Ureter (tissue), 1 donor: ENCODE measurements at regions not wholly inside any gene's neighbourhood (a gene's known extent, or its start where the extent isn't known, plus 50 kb on each side); places are given as distances from the start of the nearest gene placed in this dataset.

Experiments used
- DNase-seq: peaks from one replicate; pipeline ENCODE4 v3.0.0-alpha.2; 2020; ENCODE audit warnings: low spot score
- donor health status: DM: yes; HTN: yes; CAD: no.

GRCh38 chr10:118501171-118501570, 94.3 kb downstream of the PRLHR start:
- DNase-seq, result no peak

GRCh38 chr10:118500477-118501104, 94.9 kb downstream of the PRLHR start:
- DNase-seq, result no peak

GRCh38 chr10:118499186-118499585, 96.3 kb downstream of the PRLHR start:
- no peak for DNase-seq

GRCh38 chr10:118498623-118499022, 96.8 kb downstream of the PRLHR start:
- DNase-seq, result no peak

GRCh38 chr10:118497227-118497626, 98.2 kb downstream of the PRLHR start:
- DNase-seq, result no peak

GRCh38 chr10:118496525-118496924, 98.9 kb downstream of the PRLHR start:
- DNase-seq, result no peak

GRCh38 chr10:118495499-118495898, 99.9 kb downstream of the PRLHR start:
- DNase-seq, result no peak

GRCh38 chr10:118491055-118491454, 104.4 kb downstream of the PRLHR start:
- DNase-seq, result no peak

GRCh38 chr10:118488710-118489497, 106.5 kb downstream of the PRLHR start:
- DNase-seq, result no peak

- no peak for DNase-seq
These were observed 109.8 kb downstream of the PRLHR start for GRCh38 chr10:118485641-118486040.

- DNase-seq, result no peak
These were observed 111.1 kb downstream of the PRLHR start for GRCh38 chr10:118484152-118484871.

- no peak for DNase-seq
These were observed 112.0 kb downstream of the PRLHR start for GRCh38 chr10:118483496-118483895.

- no peak for DNase-seq
These were observed 112.8 kb downstream of the PRLHR start for GRCh38 chr10:118482393-118483331.

- no peak for DNase-seq
These were observed 113.6 kb downstream of the PRLHR start for GRCh38 chr10:118481871-118482270.

- no peak for DNase-seq
These were observed 120.2 kb downstream of the PRLHR start for GRCh38 chr10:118475214-118475613.

GRCh38 chr10:118474111-118474510, 121.3 kb downstream of the PRLHR start:
- no peak for DNase-seq

- DNase-seq, result no peak
These were observed 122.0 kb downstream of the PRLHR start for GRCh38 chr10:118473305-118473960.

GRCh38 chr10:118472415-118473304, 122.8 kb downstream of the PRLHR start:
- DNase-seq, result no peak

GRCh38 chr10:118471863-118472262, 123.6 kb downstream of the PRLHR start:
- DNase-seq, result no peak

GRCh38 chr10:118470470-118470869, 125.0 kb downstream of the PRLHR start:
- no peak for DNase-seq
